HG02610 (cell line): ENCODE measurements at regions not wholly inside any gene's neighbourhood (a gene's known extent, or its start where the extent isn't known, plus 50 kb on each side); places are given as distances from the start of the nearest gene placed in this dataset.

Experiments
- ATAC-seq: cut with Tn5 transposase; IDR thresholded peaks from one replicate; pipeline ENCODE4 v1.9.1; 2021; ENCODE audit warnings: mild to moderate bottlenecking, moderate library complexity; ENCODE audit not compliant: unreplicated experiment

GRCh38 chr9:86703346-86703745, 244.0 kb downstream of the GAS1 start:
- no peak for ATAC-seq

- no peak for ATAC-seq
Observed at GRCh38 chr9:86700629-86701028, 246.7 kb downstream of the GAS1 start.

- ATAC-seq = no peak
Observed at GRCh38 chr9:86697999-86698398, 249.3 kb downstream of the GAS1 start.

- no peak for ATAC-seq
Observed at GRCh38 chr9:86697213-86697612, 250.1 kb downstream of the GAS1 start.

- ATAC-seq = no peak
Observed at GRCh38 chr9:86695910-86696424, 251.3 kb downstream of the GAS1 start.

GRCh38 chr9:86690034-86690433, 257.3 kb downstream of the GAS1 start:
- no peak for ATAC-seq

- no peak for ATAC-seq
Observed at GRCh38 chr9:86687788-86688187, 259.5 kb downstream of the GAS1 start.

- ATAC-seq = no peak
Observed at GRCh38 chr9:86685556-86685955, 261.8 kb downstream of the GAS1 start.

GRCh38 chr9:86684148-86684547, 263.2 kb downstream of the GAS1 start:
- ATAC-seq = no peak

GRCh38 chr9:86682240-86682639, 265.1 kb downstream of the GAS1 start:
- no peak for ATAC-seq

GRCh38 chr9:86679909-86680308, 267.4 kb downstream of the GAS1 start:
- ATAC-seq = no peak

GRCh38 chr9:86676396-86676795, 270.9 kb downstream of the GAS1 start:
- ATAC-seq = no peak

- no peak for ATAC-seq
Observed at GRCh38 chr9:86675805-86676204, 271.5 kb downstream of the GAS1 start.

- ATAC-seq = no peak
Observed at GRCh38 chr9:86674487-86674886, 272.8 kb downstream of the GAS1 start.

- no peak for ATAC-seq
Observed at GRCh38 chr9:86672966-86673365, 274.3 kb downstream of the GAS1 start.

GRCh38 chr9:86672301-86672700, 275.0 kb downstream of the GAS1 start:
- no peak for ATAC-seq

GRCh38 chr9:86671018-86671417, 276.3 kb downstream of the GAS1 start:
- ATAC-seq = no peak

- no peak for ATAC-seq
Observed at GRCh38 chr9:86670536-86670935, 276.8 kb downstream of the GAS1 start.

- no peak for ATAC-seq
Observed at GRCh38 chr9:86670076-86670475, 277.2 kb downstream of the GAS1 start.

GRCh38 chr9:86669422-86669821, 277.9 kb downstream of the GAS1 start:
- ATAC-seq = no peak

GRCh38 chr9:86668488-86668887, 278.8 kb downstream of the GAS1 start:
- ATAC-seq = no peak

- ATAC-seq = no peak
Observed at GRCh38 chr9:86667307-86667706, 280.0 kb downstream of the GAS1 start.

GRCh38 chr9:86665416-86665815, 281.9 kb downstream of the GAS1 start:
- no peak for ATAC-seq

GRCh38 chr9:86664603-86665002, 282.7 kb downstream of the GAS1 start:
- no peak for ATAC-seq
